Small intestine (tissue), 7 donors: ENCODE measurements at regions not wholly inside any gene's neighbourhood (a gene's known extent, or its start where the extent isn't known, plus 50 kb on each side); places are given as distances from the start of the nearest gene placed in this dataset.

Experiments
- DNase-seq, 2 donors: peaks; one replicate each; pipeline versions ENCODE4 v3.0.0 to v3.0.0-alpha.2; 2013
- FAIRE-seq: peaks from 2 replicates; lab custom pipeline; 2012; peaks lifted over from hg19 to GRCh38; lab: Jason Lieb, UNC
- H3K27ac ChIP-seq, 3 donors: one replicate each; pipeline ENCODE4 v1.5.1; 2013; ENCODE audit warnings: low read length in 2 of 3, mild to moderate bottlenecking in 2 of 3, control low read depth in 1 of 3, inconsistent platforms in 1 of 3, low read depth in 1 of 3, moderate library complexity in 1 of 3
- H3K27me3 ChIP-seq, 3 donors: one replicate each; pipeline ENCODE4 v1.6.1; 2013; ENCODE audit warnings: low read length in 3 of 3, inconsistent platforms in 1 of 3; ENCODE audit not compliant: control insufficient read depth in 3 of 3, insufficient read depth in 3 of 3
- H3K36me3 ChIP-seq, 3 donors: one replicate each; pipeline ENCODE4 v1.6.1; 2013; ENCODE audit warnings: low read length in 3 of 3, inconsistent platforms in 1 of 3, low read depth in 1 of 3, mild to moderate bottlenecking in 1 of 3, moderate library complexity in 1 of 3; ENCODE audit not compliant: control insufficient read depth in 3 of 3, insufficient read depth in 2 of 3
- H3K4me1 ChIP-seq, 3 donors: one replicate each; pipeline ENCODE4 v1.6.1; 2013; ENCODE audit warnings: low read length in 2 of 3, inconsistent platforms in 1 of 3, low read depth in 1 of 3, mild to moderate bottlenecking in 1 of 3, moderate library complexity in 1 of 3; ENCODE audit not compliant: control insufficient read depth in 3 of 3, insufficient read depth in 2 of 3
- H3K4me3 ChIP-seq, 3 donors: one replicate each; pipeline ENCODE4 v1.5.1; 2013; ENCODE audit warnings: low read length in 3 of 3, control low read depth in 1 of 3, inconsistent platforms in 1 of 3, low read depth in 1 of 3, mild to moderate bottlenecking in 1 of 3, moderate library complexity in 1 of 3
- H3K9me3 ChIP-seq, 2 donors: one replicate each; pipeline ENCODE4 v1.6.1; 2013; ENCODE audit warnings: low read depth in 1 of 2, low read length in 1 of 2; ENCODE audit not compliant: control insufficient read depth in 2 of 2, insufficient read depth in 1 of 2
- WGBS, 3 donors: extraction: QIAGEN DNeasy Blood & Tissue Kit; methylation state at CpG; one replicate each; pipeline ENCODE4 v1.1.7; 2013; 5-methylcytosine and 5-hydroxymethylcytosine counted together
- donor health status: healthy with polysubstance abuse.
- donor health status: control.
- donor health status: control.
- donor health status: Bipolar disorder and iron deficiency.
- donor health status: healthy.

- Histone ChIP-seq H3K4me1 (no peaks in the 10 kb centered on the region), H3K4me3 (no peak overlapping the region), H3K27me3 (no peaks in the 10 kb centered on the region), H3K27ac (no peak overlapping the region), H3K36me3 (no peaks in the 10 kb centered on the region), H3K9me3 (no peaks in the 10 kb centered on the region)
- FAIRE-seq (no peak), DNase-seq (no peak)
- WGBS, 3 donors = 45 to 76% (median 58%) methylated on average over 1 of the region's 1 CpG
Measured at GRCh38 chr9:82538634-82539033, 524.3 kb downstream of the RASEF start.

GRCh38 chr9:82539146-82539545 lies 523.8 kb downstream of the RASEF start:
- no peak for DNase-seq
- no peaks in the 10 kb centered on the region for H3K9me3 ChIP-seq
- no peaks in the 10 kb centered on the region for H3K27me3 ChIP-seq
- H3K4me3 ChIP-seq = no peak overlapping the region
- FAIRE-seq = no peak
- no peaks in the 10 kb centered on the region for H3K4me1 ChIP-seq
- no peaks in the 10 kb centered on the region for H3K36me3 ChIP-seq
- H3K27ac ChIP-seq = no peak overlapping the region
- WGBS, 3 donors = 66 to 91% (median 80%) methylated on average over 2 of the region's 2 CpGs

- FAIRE-seq (no peak), DNase-seq (no peak)
- Histone ChIP-seq H3K36me3 (no peaks in the 10 kb centered on the region), H3K9me3 (no peaks in the 10 kb centered on the region), H3K27ac (no peak overlapping the region), H3K4me3 (no peak overlapping the region), H3K27me3 (no peaks in the 10 kb centered on the region), H3K4me1 (no peaks in the 10 kb centered on the region)
- WGBS, 3 donors = 92 to 97% (median 92%) methylated on average over 2 of the region's 2 CpGs
Measured at GRCh38 chr9:82539856-82540579, 522.9 kb downstream of the RASEF start.

- H3K4me1 ChIP-seq = no peaks in the 10 kb centered on the region
- no peaks in the 10 kb centered on the region for H3K27me3 ChIP-seq
- H3K4me3 ChIP-seq = no peak overlapping the region
- H3K27ac ChIP-seq = no peak overlapping the region
- H3K9me3 ChIP-seq = no peaks in the 10 kb centered on the region
- DNase-seq (no peak), FAIRE-seq (no peak)
- H3K36me3 ChIP-seq = no peaks in the 10 kb centered on the region
Measured at GRCh38 chr9:82543726-82544125, 519.2 kb downstream of the RASEF start.

GRCh38 chr9:82546136-82546535 lies 516.8 kb downstream of the RASEF start:
- no peak for DNase-seq
- no peaks in the 10 kb centered on the region for H3K4me1 ChIP-seq
- no peak for FAIRE-seq
- no peak overlapping the region for H3K27ac ChIP-seq
- no peaks in the 10 kb centered on the region for H3K36me3 ChIP-seq
- H3K4me3 ChIP-seq = no peak overlapping the region
- no peaks in the 10 kb centered on the region for H3K9me3 ChIP-seq
- no peaks in the 10 kb centered on the region for H3K27me3 ChIP-seq

- no peak overlapping the region for H3K27ac ChIP-seq
- no peak for FAIRE-seq
Measured at GRCh38 chr9:82547995-82548394, 514.9 kb downstream of the RASEF start.

GRCh38 chr9:82549174-82549821 lies 513.6 kb downstream of the RASEF start:
- Histone ChIP-seq H3K36me3 (no peaks in the 10 kb centered on the region), H3K27ac (no peak overlapping the region), H3K4me3 (no peak overlapping the region), H3K4me1 (no peaks in the 10 kb centered on the region), H3K9me3 (no peaks in the 10 kb centered on the region), H3K27me3 (no peaks in the 10 kb centered on the region)
- FAIRE-seq = no peak
- 63 to 76% (median 72%) methylated on average over 3 of the region's 3 CpGs for whole genome bisulfite sequencing, 3 donors
- DNase-seq = no peak

More at GRCh38 chr9:82547995-82548394, 514.9 kb downstream of the RASEF start:
- 76 to 88% (median 83%) methylated on average over 1 of the region's 1 CpG for WGBS, 3 donors
- Histone ChIP-seq H3K27me3 (no peaks in the 10 kb centered on the region), H3K36me3 (no peaks in the 10 kb centered on the region), H3K9me3 (no peaks in the 10 kb centered on the region), H3K4me1 (no peaks in the 10 kb centered on the region), H3K4me3 (no peak overlapping the region)
- DNase-seq = no peak

GRCh38 chr9:82552784-82553183 lies 510.2 kb downstream of the RASEF start:
- H3K9me3 ChIP-seq = no peaks in the 10 kb centered on the region
- no peak overlapping the region for H3K27ac ChIP-seq
- no peaks in the 10 kb centered on the region for H3K36me3 ChIP-seq
- 8 to 44% (median 13%) methylated on average over 2 of the region's 2 CpGs for WGBS, 3 donors
- H3K4me1 ChIP-seq = no peaks in the 10 kb centered on the region
- H3K4me3 ChIP-seq = no peak overlapping the region
- DNase-seq (no peak), FAIRE-seq (no peak)
- H3K27me3 ChIP-seq = no peaks in the 10 kb centered on the region
